ENCODE measurements at regions not wholly inside any gene's neighbourhood (a gene's known extent, or its start where the extent isn't known, plus 50 kb on each side); places are given as distances from the start of the nearest gene placed in this dataset.

DNA sequence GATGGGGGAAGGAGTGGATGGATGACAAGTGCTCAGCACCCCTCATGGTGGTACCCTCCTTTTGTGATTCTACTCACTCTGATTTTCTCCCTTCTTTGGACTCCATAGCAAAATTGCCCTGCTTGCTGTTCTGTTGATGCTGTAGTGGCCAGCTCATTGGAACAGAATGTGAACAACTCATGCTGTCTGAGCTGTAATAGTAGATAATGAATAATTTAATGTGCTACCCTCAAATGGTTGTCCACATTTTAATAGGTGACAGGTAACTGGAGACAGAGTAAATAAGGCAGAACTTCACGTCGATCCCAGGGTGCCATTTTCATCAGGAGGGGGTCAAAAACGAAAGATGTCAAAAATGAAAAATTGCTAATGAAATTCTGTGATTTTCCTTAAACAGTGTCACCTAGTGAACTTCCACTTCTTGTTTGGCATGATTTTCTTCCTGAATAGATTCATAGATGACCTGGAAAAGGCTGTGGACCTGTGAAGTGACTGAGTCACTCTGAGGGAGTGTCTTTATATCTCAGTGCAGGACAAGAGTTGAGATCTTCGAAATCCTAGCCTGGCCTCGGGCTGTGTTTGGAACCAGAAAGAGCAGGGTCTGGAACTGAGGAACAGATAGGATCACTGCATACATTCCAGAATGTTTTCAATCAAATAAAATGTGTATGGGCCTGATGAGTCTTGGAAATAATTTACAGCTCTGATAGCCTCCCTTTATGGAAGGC, 270.2 kb downstream of the PSAT1 start:
- no peak for DNase-seq

DNA sequence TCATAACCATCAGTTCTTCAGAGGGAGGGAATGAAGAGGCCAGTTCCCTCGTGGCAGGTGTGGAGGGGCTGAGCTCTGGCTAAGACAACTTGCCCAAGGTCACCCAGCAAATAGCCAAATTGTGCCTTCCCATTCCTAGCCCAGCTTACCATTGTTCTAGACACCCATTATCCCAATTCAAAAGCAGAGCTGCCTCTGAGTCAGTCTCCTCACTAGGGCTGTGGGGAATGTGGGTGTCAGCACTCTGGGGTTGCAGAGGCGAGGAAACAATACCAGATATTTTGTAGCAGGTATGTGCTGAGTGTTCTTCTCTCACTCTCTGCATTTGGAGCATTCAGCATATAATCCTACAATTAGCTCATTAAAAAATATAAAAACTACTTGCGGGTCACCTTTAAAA, 270.8 kb downstream of the PSAT1 start:
- DNase-seq, result no peak

DNA sequence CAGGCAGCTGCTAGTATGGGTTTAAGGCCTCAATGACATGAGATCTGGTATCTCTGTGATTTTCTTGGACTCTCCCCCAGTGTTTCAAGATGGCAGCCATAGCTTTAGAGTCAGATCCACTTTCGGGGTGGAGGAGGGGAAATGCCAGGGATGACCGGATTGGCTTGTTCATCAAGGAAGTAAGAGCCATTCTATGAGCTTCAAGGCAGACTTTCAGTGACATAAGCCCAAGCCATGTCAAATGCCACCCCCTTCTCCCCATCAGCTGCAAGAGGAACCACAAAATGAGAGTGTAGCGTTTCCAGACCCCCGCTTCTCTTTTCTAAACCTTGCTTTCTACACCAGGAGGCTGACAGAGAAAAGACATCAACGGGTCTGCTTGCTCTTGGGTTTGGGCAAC, 271.8 kb downstream of the PSAT1 start:
- no peak for DNase-seq

DNA sequence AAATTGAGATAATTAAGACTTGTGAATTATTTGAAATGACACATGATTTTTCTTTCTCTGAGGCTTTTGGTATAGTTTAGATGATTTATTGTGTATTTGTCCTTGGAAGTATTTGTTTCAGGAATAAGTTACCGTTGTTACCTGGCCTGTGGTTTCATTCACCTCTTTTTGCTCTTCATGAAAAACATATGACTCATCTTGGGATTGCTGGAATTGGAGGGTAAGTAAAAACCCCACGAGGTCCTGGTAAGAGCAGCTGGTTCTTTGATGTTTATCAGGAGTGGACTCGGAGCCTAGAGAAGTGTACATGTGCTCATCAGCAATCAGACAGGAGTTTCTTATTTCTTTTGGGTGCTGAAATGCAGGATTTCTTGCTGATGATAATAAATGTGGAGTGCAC, 275.3 kb downstream of the PSAT1 start:
- no peak for DNase-seq

DNA sequence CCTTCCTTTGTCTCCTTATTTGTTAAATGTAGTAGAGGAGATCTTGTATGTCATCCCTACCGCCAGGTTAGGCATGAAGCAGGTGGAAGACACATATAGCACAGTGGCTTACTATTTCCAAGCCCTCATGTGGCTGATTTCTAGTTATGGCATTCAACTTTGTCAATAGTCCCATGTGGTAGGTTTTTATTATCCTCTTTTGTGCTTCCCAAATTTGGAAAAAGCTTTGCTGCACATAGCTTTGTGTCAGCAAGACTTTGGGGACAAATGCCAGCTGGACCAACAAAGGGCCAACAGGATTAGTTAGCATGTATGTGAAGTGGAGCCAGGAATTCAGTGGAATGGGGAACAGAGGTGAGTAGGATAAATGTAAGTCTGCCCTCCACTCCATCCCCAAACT, 276.3 kb downstream of the PSAT1 start:
- no peak for DNase-seq

DNA sequence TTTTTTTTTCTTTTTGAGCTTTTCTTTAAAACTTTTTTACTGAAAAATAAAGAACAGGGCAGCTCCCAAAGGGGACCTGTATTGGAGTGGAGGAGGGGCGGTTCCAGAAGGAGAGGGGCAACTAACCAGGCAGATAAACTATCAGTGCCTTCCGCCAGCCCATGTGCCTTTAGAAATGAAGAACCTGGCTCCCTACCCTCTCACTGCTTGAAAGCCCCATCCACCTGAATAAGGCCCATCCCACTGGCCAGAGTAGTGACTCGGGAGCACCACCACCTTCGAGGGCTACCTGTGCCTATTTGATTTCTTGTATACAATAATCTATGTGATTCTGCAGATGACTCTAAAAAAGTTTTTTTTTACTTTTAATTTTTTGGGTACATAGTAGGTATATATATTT, 276.7 kb downstream of the PSAT1 start:
- no peak for DNase-seq

DNA sequence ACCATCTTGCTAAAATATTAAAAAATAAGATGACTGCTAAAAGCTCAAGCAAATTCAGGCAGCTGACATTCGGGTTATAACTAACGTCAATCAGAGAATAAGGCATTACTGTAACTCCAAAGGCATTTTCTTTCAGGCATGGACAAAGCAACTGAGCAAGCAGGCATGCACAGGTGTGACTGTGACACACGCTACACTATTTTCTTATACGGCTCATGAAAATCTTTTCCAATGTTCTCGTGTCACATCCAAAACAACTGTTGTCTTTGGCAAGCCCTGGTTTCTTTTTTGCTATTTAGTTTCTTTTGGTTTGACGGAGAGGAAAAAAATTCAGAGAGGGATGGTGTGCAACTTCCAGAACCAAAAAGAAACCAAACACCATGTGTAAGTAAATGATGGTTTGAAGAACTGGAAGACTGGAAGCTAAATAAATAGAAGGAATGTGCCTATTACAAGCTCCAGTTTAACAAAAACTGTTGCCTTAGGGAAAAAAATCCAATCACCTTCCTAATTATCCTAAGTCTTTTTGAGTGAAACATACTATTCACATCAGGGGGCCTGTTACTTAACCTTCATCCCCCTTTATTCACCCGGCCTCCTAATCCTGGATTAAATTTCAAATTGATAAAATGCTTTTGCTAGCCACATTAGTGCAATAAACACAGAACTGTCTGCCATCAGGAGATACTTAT, 277.6 kb downstream of the PSAT1 start:
- DNase-seq, result no peak

DNA sequence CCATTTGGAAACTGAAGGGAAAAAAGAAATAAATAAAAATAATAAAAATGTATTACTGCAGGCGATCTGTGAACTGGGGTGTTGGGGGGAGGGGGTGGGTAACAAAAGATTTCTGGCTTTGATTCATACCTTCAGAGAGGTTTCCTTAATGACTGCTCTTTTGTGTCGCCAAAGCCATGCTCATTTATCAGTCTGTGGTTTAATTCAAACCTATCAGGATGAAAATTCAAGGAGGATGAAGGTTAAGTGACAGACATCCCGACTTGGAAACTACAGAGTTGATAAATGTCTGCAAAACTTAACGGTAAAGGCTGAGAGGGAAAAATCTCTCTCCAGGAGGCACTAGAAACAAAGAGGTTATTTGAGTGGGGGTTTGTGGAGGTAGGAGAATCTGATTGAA, 278.2 kb downstream of the PSAT1 start:
- DNase-seq, result no peak

DNA sequence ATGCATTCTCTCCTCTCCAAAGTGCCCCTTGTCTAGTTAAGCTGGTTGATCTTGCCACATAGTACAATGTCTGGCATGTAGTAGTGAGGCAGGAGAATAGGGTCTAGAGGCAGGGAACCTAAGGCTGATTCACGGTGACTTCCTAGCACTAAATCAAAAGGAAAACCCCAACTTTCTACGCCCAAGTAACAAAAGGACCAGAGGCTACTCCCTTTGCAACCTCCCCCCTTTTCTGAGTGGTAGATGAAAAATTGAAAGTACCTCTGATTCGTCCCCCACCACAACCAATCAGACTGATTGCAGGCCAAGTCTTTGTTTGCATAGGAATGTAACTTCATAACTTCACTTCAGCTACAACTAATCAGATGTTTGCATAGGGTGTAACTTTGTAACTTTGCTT, 278.8 kb downstream of the PSAT1 start:
- DNase-seq, result no peak

DNA sequence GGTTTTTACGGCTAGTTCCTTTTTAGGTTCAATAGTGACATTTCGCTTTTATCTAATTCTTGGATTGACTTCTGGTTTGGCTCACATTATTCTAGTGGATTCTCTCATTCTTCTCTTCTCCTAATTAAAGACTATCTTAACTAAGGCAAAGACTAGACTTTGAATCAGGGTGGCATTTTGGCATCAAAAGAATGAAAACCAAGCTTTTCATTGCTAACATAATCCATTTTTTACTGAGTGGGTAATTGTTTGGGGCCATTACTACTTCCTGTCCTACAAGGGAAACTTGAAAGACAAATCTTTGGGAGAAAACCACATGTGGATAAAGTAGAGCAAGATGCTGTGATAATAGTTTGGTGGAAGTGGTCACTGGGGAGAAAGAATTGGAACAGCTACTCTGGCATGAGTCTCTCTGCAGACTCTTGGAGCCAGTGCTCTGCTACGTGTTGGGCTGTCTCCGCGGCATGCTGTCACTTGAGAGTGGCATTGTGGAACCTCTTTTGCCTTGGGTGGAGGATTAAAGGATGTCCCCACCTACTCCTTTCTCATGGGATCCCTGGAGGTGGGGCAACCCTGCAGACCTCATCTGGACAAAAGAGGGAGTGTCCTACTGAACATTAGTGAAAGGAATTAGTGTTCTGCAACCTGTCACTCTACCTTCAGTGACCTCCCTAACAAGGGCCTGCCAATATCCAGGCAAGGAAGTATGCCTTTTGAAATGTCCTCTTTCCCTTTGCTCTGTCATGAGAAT, 280.4 kb downstream of the PSAT1 start:
- DNase-seq, result no peak

DNA sequence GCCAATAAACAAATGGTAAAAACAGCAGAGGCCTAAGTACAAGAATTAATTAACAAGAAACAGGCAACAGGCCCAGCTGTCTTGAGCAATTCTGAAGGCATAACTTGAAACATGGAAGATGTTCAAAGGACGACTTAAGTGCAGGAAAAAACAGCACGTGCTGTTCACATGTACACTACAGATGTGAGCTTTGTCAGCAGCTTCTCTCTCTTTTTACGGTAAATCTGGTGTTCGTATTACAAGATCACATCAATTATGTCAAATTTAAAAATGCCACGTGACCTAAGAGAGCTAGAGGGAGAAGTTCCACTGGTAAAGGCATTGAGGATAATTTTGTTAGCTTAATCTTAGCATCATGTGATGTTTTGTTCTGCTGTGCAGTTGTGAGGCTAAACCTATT, 281.1 kb downstream of the PSAT1 start:
- no peak for DNase-seq

DNA sequence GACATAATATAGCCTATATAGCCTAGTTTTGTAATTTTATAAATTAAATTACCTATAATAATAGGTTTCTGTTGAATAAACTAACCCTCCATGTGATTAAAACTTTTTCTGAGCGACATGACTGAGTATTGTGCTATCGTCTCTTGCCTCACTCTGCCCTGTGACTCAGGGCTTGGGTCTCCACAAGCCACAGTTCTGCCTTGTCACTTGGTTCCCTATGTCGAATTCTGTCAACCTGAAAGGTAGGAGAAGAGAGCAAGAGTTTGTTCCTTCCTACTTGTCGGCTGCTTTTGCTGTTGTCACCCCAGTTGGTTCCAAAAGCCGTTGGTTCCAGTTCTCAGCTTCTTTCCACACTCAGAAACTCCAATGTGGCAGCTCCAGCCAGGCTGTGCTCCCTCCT, 285.9 kb downstream of the PSAT1 start:
- DNase-seq, result no peak

DNA sequence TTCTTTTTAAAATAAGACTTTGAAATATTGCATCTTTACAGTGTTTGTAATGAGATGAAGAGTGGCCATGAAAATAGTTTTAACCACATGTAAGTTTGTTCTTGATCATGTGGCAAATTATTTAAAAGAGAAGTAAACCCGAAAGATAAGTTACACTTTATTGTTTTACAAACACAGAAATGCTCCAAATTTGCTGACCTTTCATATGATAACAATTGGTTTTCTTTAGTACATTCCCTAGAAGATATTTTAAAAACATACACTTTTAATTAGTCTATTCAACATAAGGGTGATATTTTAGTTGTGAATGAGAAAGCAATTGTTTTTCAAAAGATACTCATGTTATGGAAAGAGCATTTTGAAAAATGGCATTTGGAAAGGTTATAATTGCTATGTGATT, 287.7 kb downstream of the PSAT1 start:
- no peak for DNase-seq

DNA sequence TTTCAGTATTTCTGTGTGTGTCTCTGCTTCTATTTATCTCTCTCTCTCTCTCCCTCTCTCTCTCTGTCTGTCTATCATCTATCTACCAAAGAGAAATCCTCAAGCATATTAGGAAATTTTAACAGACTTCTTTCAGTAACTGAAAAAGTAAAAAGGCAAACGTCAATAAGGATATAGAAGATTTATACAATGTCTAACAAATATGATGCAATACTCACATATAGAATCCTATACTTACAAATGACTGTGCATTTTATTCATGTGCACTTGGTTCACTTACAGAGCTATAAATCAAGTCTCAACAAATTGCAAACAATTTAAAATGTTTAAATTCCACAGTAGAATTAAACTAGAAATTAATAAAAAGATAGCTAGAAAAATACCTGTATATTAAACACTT, 289.0 kb downstream of the PSAT1 start:
- DNase-seq, result no peak

DNA sequence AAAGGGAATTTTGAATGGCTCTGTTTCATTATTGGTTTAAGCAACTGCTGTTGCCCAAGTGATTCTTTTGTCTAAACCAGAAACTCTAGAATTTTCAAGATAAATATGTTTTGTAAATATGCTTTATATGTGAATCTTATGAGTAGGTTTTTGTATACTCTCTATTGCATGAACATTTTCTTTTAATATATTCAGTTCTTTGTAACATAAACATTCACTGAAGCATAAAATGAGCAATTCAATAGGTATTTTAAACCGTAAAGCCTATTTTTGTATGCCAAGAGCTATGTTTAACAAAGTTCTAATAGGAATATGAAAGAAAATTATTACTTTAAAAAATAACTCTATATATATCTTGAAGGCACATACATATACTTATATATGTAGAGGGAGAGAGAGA, 293.1 kb downstream of the PSAT1 start:
- DNase-seq, result no peak

DNA sequence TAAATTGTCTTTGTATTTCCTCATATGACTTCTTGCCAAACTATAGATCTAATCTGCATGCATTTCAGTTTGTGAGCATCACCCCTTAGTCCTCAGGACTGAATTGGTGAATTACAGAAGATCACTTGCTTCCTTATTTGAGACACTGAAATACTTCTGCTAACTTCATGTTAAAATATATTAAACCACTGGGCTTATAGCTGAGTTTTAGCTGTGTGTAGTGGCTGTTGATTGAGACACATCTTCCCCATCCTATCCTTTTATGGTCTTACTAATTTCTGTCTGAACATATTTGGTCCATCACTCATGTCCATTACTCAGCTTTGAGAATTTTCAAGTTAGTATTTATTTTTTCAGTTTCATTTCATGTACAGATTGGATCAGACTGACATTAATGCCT, 295.9 kb downstream of the PSAT1 start:
- no peak for DNase-seq

DNA sequence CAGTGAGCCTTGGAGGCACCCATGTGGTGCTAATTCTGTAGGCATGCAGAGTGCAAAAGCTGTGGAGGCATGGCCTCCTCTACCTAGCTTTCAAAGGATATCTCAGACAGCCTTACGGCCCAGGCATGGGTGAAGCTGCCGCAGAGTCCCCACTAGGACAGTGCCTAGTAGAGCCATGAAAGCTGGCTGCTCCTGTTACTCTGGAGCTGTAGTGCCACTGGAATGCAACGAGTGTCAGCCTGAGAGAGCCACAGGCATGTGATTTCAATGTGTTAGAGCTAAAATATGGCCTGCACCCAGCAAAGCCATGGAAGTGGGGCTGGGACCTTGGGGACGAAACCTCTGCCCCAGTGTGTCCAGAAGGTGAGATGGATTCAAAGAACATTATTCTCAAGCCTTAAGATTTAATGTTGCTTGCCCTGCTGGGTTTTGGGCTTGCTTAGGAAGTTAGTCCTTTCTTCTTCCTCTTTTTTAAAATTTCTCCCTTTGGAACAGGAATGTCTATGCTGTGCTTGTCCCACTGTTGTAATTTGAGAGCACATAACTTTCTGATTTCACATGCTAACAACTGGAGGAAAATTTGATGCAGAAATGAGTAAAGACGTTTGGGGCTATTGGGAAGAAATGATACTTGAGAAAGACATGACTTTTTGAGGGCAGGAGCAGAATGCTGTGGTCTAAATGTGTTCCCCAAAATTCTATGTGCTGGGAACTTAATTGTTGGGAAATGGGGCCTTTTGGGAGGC, 298.4 kb downstream of the PSAT1 start:
- DNase-seq, result no peak

DNA sequence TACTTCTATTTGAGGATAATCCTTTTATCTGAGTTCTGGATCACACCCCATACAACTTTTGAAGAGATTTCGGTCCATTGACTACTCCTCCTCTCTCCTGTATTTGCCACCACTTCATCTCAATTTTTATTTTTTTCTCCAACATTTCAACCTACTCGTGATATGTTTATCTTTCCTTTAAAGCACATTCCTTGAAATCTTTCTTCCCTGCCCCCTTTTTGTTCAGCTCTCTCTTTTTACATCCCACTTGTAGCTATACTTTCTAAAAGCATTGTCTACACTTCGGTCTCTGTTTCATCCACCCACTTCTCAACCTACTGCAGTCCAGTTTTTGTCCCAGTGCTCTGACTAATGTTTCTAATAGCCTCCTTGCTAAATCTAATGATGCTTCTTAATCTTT, 299.4 kb downstream of the PSAT1 start:
- DNase-seq, result no peak

DNA sequence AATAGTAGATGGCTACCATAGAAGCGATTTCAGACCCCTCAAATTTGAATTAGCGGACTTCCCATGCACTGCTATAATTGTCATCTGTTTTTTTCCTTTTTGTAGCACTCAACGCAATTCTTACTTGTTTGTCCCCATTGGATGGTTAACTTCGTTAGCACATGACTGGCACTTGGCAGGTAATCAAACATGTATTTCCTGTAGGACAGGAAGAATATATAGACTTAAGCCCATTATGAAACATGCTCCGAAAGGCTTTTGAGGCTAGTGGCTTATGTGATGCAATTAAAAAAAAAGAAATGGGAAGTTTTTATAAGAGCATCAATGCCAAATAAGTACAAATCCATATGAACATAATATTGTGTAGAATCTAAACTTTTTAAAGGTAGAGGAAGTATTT, 301.2 kb downstream of the PSAT1 start:
- DNase-seq, result no peak

DNA sequence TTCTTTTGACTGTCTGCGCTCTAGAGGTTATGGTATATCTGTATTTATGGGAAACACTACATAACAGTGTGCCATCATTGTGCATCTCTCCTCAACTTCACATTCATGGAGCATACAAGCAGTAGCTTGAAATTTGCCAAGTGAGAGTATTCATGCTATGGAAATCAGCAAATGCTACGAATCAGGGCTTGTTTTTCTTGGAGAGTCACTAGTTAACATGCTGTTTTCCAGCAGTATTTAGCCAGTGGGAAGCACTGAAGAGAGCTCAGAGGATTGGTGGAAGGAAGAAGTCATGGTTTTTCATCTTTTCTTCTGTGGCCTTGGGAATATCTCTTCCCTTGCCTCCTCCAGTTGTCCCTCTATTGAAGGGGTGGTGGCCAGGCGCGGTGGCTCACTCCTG, 303.0 kb downstream of the PSAT1 start:
- DNase-seq, result no peak

DNA sequence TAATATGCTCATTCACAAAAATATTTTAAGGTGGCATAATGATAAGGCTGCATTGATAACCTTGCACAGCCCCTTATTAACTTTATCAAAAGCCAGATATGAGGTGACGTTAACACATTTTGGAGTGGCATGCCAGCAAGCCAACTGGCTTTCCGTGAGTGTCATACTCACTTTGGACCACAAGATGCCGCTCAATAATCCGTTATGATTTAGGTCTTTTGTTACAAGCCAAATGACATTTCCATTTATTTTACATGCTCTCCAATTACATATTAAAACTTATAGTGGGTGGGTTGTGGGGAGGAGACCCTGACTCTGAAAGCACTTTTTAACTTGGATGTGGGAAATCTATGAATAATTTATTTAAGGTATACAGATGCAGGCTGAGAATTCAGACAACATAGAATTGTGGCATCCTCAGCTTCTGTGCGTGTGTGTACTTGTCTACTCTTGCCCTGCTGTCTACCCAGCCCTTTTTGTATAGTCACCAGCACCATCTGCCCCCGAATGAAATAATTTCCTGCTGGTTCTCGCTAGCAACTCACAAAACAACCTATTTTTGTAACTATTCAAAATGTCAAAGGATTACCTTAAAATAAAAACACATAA, 305.1 kb downstream of the PSAT1 start:
- no peak for DNase-seq

DNA sequence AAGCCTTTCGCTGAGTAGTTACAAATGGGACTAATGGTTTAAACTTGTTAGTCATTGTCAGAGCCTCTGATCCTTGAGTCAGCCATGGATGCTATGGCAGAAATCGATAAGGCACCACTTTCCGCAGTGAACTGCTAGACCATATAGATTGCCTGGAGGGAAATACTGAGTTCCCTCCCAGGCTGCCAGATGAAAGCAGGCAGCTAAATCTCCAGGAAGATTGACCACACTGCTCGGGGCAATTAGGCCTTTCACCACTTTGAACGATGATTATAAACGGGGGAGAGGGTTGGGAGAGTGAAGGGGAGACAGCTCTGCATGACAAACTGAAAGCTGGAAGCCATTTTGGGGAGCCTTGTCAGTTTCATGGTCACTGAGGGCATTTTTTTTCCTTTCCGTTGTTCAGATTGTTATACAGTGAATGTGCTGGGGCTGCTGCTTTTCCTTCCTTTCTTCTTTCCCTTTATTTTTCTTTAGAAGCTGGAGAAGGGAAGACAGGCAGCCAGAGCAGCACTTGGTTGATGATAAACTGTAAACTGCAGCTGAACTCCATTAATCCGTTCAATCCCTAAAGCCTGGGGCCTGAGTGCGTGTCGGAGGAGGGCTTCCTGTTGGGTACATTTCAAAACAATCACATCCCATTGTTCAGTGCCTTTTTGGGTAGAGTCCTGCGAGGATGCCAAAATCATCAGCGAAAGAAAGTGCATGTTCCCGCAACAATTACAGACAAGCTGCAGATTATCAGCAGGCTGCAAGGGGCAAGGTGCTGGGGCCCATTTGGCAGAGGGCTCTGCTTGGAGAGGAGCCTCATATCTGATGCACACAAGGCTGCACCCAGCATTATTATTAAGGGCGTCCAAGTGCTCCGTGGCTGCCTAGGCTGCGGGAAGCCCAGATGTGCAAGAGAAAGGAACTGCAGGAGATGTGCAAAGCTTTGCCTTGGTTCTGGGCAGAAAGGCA, 308.4 kb downstream of the PSAT1 start:
- DNase-seq, result no peak
